Kidney capillary endothelial cell (primary cell): ENCODE measurements at regions not wholly inside any gene's neighbourhood (a gene's known extent, or its start where the extent isn't known, plus 50 kb on each side); places are given as distances from the start of the nearest gene placed in this dataset.
"Not testable (repeated sequence)": the region's sequence is repeated elsewhere in the genome, so short reads cannot be mapped to it uniquely, and the experiment has no call there.

Experiments
- DNase-seq: peaks from one replicate; pipeline ENCODE4 v3.0.0-alpha.2; 2018; ENCODE audit warnings: low spot score

DNA sequence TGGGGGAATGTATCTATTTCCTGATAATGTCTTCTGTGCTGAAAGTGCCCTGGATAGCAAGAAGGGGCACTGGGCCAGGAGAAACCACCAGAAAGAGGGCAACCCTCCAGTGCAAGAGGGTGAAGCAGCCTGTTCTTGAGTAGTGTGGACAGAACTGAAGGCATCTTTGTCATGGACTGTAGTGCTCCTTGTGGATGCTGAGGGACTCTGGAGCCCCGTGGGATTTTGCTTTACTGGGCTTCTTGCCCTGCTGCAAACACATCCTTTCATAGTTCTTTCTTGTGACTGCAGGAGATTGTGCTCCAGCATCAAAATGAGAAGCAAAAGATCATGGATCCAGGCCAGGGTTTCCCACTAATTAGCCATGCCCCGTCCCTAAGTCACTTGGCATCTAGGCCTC, 300.6 kb downstream of the ZNF326 start:
- DNase-seq, result no peak

DNA sequence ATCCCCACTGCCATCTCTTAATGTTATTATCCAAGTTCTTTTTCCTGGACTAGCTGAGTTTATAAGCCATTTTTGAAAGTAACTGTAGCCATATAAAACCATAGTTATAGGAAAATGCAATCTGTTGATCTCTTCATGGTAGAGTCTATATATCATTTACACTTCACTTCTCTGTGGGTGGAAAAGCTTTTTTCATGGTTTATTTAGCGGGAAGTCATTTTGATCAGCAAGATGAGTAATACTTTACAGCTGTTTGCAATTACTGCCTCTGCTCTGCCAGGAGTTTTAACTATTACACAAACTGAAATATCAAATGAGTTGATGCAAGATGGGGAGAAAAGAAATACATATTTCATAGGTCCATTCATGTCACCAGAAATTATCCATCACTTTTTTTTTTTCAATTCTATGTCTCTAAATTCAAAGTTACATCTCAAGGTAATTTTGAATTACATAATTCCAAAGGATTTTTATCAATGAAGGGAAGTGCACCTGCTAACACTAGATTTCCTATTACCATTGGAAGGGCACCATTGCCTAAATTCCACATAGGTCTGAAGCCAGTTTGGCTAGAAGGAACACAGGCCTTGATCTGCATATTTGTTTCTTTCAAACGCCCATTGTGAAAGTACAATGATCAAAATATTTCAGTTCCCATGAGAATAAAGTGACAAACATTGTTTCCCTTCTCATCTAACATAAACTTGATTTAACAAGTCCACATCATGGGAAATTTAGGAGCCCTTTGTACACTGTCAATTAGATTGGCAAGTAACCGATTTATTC, 296.7 kb downstream of the ZNF326 start:
- no peak for DNase-seq

- no peak for DNase-seq
Observed at GRCh38 chr1:90282811-90283210, 287.9 kb downstream of the ZNF326 start.

- DNase-seq, result not testable (repeated sequence)
Observed at GRCh38 chr1:90281886-90282285, 287.0 kb downstream of the ZNF326 start.

- DNase-seq, result no peak
Observed at GRCh38 chr1:90277270-90277669, 282.4 kb downstream of the ZNF326 start.

DNA sequence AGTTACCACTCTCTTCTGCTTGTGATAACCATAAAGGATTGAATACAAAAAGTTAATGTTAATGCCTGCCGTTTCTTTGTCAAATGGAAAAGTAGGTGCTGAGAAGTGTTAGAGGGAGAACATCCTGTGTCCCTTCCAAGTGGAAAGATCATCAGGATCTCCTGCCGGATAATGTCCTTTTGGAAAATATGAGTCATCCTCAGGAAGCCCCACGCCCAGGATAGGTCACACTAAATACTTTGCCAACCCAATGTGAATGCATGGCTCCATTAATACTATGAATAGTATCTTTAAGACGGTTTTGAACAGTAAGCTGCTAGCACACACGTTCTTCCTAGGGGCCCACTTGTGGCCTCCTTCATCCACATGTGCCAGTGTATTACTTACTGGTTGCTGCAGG, 279.5 kb downstream of the ZNF326 start:
- no peak for DNase-seq

DNA sequence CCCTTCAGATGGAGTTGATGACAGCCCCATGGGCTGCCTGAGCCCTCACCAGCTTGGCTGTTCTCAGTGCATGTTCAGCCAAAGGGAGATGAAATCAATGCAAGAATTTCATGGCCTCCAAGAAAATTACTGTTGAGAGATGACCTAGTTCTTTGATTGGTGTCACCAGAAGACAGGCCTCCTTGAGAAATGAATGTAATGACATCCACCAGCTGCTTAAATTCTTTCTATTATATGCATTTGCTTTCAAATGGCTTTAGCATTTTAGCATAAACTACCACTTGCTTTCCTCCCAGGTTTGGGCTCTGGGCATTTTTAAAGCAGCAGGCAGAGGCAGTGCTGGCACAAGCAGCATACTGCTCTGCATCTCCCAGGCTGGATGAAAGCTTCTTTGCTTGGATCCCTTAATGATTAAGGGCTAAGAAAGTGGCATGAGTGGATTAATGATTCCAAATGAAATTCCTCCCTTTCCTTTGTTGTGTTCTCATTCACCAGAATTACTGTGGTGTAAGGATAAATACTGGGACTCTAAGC, 278.4 kb downstream of the ZNF326 start:
- DNase-seq, result no peak

GRCh38 chr1:90262791-90263190, 267.9 kb downstream of the ZNF326 start:
- no peak for DNase-seq

GRCh38 chr1:90262286-90262685, 267.4 kb downstream of the ZNF326 start:
- DNase-seq, result no peak

DNA sequence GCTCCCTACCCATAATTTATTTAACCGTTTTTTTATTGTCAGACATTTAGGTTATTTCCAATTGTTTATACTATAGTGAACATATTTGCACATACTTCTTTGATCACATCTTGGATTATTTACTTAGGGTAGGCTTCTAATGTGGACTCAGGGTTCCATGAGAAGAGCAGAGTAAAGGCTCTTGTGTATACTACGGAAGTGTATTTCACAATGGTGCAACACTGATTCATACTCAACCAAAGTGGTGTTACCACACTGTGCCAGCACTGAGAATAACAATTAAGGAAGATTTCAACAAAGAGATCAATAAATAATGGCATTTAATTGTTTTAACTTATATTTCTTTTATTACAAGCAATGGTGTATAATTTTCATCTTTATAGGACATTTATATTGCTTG, 251.2 kb downstream of the ZNF326 start:
- no peak for DNase-seq

DNA sequence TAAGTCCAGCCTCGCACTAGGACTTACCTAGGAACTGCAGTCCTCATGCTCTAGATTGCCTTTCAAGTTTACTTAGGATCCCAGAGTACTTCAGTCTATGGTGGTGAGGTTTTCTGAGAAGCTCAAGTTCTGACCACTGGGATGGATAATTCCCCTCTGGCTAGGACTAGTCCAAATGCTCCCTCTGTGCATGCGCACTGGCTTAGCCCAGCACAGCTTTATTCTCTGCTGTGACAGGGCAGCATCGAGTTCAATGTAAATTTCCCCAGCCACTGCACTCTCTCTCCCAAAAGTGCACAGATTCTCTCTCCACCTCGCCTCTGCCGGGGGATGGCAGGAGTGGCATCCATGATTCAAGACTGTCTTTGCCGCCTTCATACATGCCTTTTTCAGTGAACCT, 241.6 kb downstream of the ZNF326 start:
- DNase-seq, result no peak

DNA sequence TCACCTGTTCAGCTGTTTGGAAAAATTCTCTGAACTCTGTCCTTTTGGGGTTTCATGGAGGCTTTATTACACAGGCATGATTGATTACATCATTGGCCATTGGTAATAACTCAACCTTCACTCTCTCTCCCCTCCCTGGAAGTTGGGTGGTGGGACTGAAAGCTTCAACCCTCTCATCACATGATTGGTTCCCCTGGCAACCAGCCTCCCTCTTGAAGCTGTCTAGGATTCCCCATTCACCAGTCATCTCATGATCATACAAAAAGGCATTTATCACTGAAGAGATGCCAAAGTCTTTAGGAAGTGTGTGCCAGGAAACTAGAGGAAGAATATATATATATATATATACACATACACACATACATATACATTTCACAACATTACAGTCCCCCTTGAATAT, 228.5 kb downstream of the ZNF326 start:
- DNase-seq, result no peak

DNA sequence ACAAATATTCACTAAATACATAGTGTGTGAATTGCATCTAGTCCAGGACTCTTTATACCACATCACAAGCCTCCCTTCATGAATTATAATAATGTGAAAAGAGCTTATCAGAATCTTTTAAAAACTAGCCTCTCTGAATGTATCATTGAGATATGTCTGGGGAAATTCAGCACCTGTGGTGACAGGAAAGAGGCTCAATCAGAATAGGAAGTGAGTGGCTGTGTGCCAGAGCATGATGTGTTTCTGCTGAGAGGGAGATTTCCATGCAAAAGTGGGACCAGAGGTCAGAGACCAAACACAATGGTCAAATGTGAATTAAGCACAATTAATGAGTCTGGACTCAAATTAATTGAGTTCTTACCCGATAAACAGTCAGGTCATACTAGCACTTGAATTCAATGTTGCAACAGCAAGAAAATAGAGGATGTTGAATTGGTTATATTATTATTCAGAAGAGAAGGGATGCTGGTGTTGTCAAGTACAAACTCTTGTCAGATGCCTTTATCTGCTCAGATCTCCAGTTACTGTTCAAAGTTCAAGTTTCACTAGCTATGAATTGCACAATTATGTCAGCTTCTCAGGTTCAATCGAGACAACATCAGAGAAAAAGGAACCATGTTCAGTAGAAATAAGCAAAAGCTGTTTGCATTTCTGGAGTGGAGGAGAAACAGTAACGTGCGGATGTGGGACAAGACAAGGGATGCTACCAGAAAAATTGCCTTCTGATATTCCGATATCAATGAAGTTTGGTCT, 226.2 kb downstream of the ZNF326 start:
- no peak for DNase-seq

GRCh38 chr1:90220496-90220895, 225.6 kb downstream of the ZNF326 start:
- DNase-seq, result no peak

GRCh38 chr1:90219166-90219871, 224.4 kb downstream of the ZNF326 start:
- not testable (repeated sequence) for DNase-seq

- DNase-seq, result no peak
Observed at GRCh38 chr1:90210633-90211491, 216.0 kb downstream of the ZNF326 start.

DNA sequence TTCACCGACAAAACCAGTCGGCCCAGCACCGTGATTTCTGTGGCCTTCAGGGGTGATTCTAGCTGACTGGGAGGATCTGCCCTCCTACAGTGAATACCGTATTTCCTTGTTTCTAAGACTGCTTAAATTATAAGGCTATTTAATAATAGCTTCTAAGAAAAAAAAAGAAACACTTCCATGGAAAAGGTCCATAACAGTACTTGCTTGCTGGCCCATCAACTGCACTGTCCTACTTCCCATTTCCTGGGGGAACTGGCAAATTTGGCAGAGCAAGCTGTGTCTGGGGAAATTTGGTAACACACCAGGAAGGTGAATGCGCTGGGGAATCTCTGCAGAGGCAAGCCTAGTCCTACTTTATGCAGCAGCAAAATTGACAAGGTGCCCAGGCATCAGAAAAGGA, 214.0 kb downstream of the ZNF326 start:
- DNase-seq, result no peak

- no peak for DNase-seq
Observed at GRCh38 chr1:90206260-90206659, 211.3 kb downstream of the ZNF326 start.

DNA sequence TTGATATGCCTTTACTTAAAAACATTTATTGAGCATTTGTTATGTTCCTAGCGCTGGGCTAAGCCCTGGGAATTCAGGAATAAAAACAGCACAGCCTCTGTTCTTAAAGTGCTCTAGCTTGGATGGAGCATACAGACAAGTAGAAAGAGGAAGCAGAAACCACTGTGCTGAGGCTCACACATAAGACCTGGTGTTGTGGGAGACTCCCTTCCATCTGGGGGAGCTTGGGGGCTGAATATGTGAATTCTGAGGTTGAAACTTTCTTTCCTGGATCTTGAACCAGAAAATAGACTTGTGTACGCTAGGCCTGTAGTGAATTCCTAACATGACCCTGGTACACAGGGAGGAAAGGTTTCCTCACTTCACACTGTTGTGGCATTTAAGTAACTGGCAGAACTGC, 209.9 kb downstream of the ZNF326 start:
- no peak for DNase-seq

- no peak for DNase-seq
Observed at GRCh38 chr1:90204023-90204590, 209.2 kb downstream of the ZNF326 start.
